Spleen (tissue), 7 donors: ENCODE measurements at regions not wholly inside any gene's neighbourhood (a gene's known extent, or its start where the extent isn't known, plus 50 kb on each side); places are given as distances from the start of the nearest gene placed in this dataset.

Experiments
- POLR2A ChIP-seq, 3 donors: fragments of 450-650 bp; IDR thresholded peaks; one replicate each; pipeline ENCODE4 v1.5.1; 2017; ENCODE audit warnings: antibody characterized with exemption in 3 of 3, mild to moderate bottlenecking in 1 of 3
- POLR2AphosphoS5 ChIP-seq, 3 donors: sonication (generic); formaldehyde crosslinking; IDR thresholded peaks; one replicate each; pipeline ENCODE4 v1.5.1; 2017; ENCODE audit warnings: antibody characterized with exemption in 3 of 3
- TF ChIP-seq, protein P1 (sequence below), 11 experiments: fragments of 200-600 bp in 7 of 11; fragments of 450-650 bp in 4 of 11; sonication (generic) in 4 of 11; IDR thresholded peaks in 8 of 11; conservative IDR thresholded peaks in 3 of 11; 1 replicate in 7 of 11; 2 replicates in 4 of 11; pipeline versions ENCODE4 v1.4.0 to v1.8.0; 2016 to 2021; ENCODE audit warnings: antibody characterized with exemption in 11 of 11, inconsistent platforms in 4 of 11, mild to moderate bottlenecking in 1 of 11
- donor health status: DM: no; HTN: no; CAD: no; lungs with moderate emphysema.
- donor health status: DM: no; HTN: no; CAD: no.
- donor health status: DM: no; HTN: no; CAD: no.

DNA sequence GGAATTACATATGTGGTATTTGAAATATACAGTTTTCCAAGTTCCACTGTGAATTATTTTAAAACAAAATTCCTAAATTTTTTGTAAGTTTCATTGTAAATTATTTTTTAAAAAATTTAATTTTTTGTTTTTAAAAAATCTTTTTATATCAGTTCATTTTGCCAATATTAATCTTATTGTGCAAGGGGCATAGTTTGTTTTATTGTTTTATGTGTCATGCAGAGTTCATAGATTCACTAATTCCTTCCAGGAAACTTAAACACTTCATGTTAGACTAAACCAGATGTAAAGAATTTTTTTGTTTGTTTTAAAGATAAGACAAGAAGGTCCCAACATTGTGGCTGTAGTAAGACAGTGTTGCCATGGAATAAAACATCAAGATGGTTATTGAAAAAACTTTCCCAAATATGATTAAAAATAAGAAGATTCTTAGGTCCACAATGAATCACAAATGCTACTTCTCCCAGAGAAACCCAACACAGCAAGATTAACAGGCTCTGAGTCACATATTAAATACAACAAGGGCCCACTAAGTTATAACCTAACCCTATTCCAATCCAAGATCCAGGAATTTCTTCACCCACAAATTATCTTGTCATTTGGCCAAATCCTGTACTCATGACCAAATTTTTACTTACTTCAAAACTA is 464.7 kb upstream of the IGFBP3 start:
- TF ChIP-seq, protein P1, sequence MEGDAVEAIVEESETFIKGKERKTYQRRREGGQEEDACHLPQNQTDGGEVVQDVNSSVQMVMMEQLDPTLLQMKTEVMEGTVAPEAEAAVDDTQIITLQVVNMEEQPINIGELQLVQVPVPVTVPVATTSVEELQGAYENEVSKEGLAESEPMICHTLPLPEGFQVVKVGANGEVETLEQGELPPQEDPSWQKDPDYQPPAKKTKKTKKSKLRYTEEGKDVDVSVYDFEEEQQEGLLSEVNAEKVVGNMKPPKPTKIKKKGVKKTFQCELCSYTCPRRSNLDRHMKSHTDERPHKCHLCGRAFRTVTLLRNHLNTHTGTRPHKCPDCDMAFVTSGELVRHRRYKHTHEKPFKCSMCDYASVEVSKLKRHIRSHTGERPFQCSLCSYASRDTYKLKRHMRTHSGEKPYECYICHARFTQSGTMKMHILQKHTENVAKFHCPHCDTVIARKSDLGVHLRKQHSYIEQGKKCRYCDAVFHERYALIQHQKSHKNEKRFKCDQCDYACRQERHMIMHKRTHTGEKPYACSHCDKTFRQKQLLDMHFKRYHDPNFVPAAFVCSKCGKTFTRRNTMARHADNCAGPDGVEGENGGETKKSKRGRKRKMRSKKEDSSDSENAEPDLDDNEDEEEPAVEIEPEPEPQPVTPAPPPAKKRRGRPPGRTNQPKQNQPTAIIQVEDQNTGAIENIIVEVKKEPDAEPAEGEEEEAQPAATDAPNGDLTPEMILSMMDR (IDR thresholded peaks at IDR 0.05 in 8 of 11, conservative IDR thresholded peaks at IDR 0.05 in 3 of 11), result no peak
- TF ChIP-seq POLR2A (IDR thresholded peaks at IDR 0.05) (no peak), POLR2AphosphoS5 (IDR thresholded peaks at IDR 0.05) (no peak)
